Ascending aorta (tissue), 2 donors: ENCODE measurements at regions not wholly inside any gene's neighbourhood (a gene's known extent, or its start where the extent isn't known, plus 50 kb on each side); places are given as distances from the start of the nearest gene placed in this dataset.

Experiments used
- DNase-seq, 2 donors: peaks; one replicate each; pipeline ENCODE4 v3.0.0-alpha.2; 2019; ENCODE audit warnings: low spot score in 2 of 2
- H3K27ac ChIP-seq, 2 donors: fragments of 200-600 bp; sonication (generic); one replicate each; pipeline ENCODE4 v1.5.1; 2016 to 2017; ENCODE audit warnings: mild to moderate bottlenecking in 1 of 2
- H3K27me3 ChIP-seq: fragments of 200-600 bp; sonication (generic); one replicate; pipeline ENCODE4 v1.5.1; 2017
- H3K36me3 ChIP-seq, 2 donors: fragments of 200-600 bp; sonication (generic); one replicate each; pipeline ENCODE4 v1.5.1; 2016
- H3K4me1 ChIP-seq, 2 donors: fragments of 200-600 bp; sonication (generic); one replicate each; pipeline ENCODE4 v1.5.1; 2016 to 2017; ENCODE audit warnings: mild to moderate bottlenecking in 1 of 2
- H3K4me3 ChIP-seq, 2 donors: fragments of 200-600 bp; sonication (generic); one replicate each; pipeline ENCODE4 v1.5.1; 2016 to 2017; ENCODE audit warnings: mild to moderate bottlenecking in 1 of 2
- H3K9me3 ChIP-seq, 2 donors: fragments of 200-600 bp; sonication (generic); one replicate each; pipeline ENCODE4 v1.5.1; 2016
- intact Hi-C: fragments of 100-400 bp; cut with DNase I; formaldehyde crosslinking; loops from one replicate; pipeline ENCODE4 v1.15.1; 2023
- TF ChIP-seq, protein P1 (sequence below), 3 experiments: fragments of 200-600 bp in 2 of 3; fragments of 450-650 bp in 1 of 3; sonication (generic) in 2 of 3; IDR thresholded peaks; one replicate each; pipeline ENCODE4 v1.5.1; 2016 to 2019; ENCODE audit warnings: antibody characterized with exemption in 3 of 3, mild to moderate bottlenecking in 1 of 3, moderate library complexity in 1 of 3

DNA sequence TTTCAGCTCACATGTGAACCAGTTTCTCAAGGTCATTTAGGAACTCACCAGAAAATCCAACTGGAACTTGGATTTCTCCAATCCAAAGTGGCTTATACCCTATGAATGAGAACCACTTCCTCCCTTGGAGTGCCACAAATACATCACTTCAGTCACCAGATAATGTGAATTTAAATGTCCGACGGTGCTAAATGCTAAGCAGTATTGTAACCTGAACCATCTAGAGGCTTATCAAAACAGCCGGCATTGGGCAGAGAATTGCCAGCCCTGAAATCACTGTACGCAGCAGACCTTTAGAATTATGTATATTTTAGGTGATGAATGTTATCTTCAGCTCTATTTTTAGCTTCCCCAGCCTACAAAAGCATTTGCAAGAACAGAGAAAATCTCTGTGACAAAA is 76.8 kb upstream of the COX20 start:
- no peak for DNase-seq
- Histone ChIP-seq H3K27me3 (no peaks in the 10 kb centered on the region), H3K27ac (no peak overlapping the region), H3K4me3 (no peak overlapping the region), H3K36me3 (no peaks in the 10 kb centered on the region), H3K4me1 (no peaks in the 10 kb centered on the region), H3K9me3 (peaks cover 0 to 3% of the 10 kb centered on the region in 2 donors)
- TF ChIP-seq, protein P1, sequence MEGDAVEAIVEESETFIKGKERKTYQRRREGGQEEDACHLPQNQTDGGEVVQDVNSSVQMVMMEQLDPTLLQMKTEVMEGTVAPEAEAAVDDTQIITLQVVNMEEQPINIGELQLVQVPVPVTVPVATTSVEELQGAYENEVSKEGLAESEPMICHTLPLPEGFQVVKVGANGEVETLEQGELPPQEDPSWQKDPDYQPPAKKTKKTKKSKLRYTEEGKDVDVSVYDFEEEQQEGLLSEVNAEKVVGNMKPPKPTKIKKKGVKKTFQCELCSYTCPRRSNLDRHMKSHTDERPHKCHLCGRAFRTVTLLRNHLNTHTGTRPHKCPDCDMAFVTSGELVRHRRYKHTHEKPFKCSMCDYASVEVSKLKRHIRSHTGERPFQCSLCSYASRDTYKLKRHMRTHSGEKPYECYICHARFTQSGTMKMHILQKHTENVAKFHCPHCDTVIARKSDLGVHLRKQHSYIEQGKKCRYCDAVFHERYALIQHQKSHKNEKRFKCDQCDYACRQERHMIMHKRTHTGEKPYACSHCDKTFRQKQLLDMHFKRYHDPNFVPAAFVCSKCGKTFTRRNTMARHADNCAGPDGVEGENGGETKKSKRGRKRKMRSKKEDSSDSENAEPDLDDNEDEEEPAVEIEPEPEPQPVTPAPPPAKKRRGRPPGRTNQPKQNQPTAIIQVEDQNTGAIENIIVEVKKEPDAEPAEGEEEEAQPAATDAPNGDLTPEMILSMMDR (IDR thresholded peaks at IDR 0.05): no peak
- intact Hi-C loops: no loop called here

DNA sequence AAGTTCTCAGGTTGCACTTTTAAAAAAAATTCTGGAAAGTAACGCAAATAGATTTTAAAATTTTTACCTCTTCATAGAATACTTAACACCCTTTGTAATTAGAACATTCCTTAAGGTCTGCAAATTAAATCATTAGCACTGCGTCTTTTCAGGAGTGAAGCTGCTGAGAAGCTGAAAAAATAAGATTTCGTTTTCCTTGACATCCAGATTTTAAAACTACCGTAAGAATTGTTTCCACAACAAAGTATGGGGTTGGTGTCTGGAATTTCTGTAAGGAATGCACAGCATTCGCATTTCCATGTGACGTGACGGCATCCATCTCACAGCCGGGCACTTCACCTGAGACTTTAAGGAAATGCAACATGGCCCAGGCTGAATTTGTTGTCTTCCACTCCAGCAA is 76.3 kb upstream of the COX20 start:
- Histone ChIP-seq H3K9me3 (peaks cover 0 to 3% of the 10 kb centered on the region in 2 donors), H3K4me3 (no peak overlapping the region), H3K36me3 (no peaks in the 10 kb centered on the region), H3K4me1 (no peaks in the 10 kb centered on the region), H3K27ac (no peak overlapping the region), H3K27me3 (no peaks in the 10 kb centered on the region)
- intact Hi-C loops: no loop called here
- DNase-seq: no peak
- TF ChIP-seq, protein P1 (IDR thresholded peaks at IDR 0.05): no peak

DNA sequence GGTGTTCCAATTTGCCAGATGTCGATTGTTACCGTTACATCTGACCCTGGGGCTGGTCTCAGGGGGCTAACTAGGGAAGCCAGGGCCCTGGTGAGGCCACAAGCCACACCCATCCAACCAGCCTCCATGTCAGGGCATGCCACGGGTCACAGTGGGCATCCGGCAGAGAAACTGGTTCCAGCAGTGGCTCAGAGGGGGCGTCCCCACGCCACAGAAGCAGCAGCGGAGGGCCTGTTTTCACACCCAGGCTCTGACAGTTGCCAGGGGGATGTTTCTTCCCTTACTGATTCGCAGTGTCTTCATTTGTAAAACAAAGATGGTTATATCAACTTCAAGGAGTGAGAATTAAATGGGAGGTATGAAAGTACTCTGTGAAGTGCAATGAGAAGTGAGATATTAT is 75.0 kb upstream of the COX20 start:
- no peaks in the 10 kb centered on the region for H3K4me1 ChIP-seq
- H3K27me3 ChIP-seq: no peaks in the 10 kb centered on the region
- intact Hi-C loops: no loop called here
- H3K4me3 ChIP-seq: no peak overlapping the region
- TF ChIP-seq, protein P1 (IDR thresholded peaks at IDR 0.05): no peak
- H3K27ac ChIP-seq: no peak overlapping the region
- no peak for DNase-seq
- peaks cover 0 to 3% of the 10 kb centered on the region in 2 donors for H3K9me3 ChIP-seq
- H3K36me3 ChIP-seq: no peaks in the 10 kb centered on the region

DNA sequence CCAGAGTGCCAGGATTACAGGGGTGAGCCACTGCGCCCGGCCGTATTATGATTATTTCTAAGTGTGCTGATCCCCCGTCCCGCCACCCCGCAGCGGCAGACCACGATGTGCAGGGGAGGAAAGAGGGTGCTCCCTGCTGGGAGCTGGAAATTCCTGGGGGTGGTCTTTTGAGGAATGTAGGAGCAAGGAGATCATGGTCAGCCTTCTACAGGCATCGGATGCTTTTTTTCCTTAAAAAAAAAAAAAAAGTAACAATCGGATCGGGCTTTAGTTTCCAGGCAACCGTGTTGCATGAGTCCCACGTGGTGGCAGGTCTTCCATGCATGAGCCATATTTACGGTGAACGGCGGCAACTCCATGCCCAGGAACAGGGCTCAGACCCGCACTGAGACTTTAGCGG is 74.2 kb upstream of the COX20 start:
- Histone ChIP-seq H3K36me3 (no peaks in the 10 kb centered on the region), H3K9me3 (peaks cover 0 to 3% of the 10 kb centered on the region in 2 donors), H3K27me3 (no peaks in the 10 kb centered on the region), H3K27ac (no peak overlapping the region), H3K4me3 (no peak overlapping the region), H3K4me1 (no peaks in the 10 kb centered on the region)
- TF ChIP-seq, protein P1 (IDR thresholded peaks at IDR 0.05): no peak
- intact Hi-C loops: no loop called here
- DNase-seq: no peak

DNA sequence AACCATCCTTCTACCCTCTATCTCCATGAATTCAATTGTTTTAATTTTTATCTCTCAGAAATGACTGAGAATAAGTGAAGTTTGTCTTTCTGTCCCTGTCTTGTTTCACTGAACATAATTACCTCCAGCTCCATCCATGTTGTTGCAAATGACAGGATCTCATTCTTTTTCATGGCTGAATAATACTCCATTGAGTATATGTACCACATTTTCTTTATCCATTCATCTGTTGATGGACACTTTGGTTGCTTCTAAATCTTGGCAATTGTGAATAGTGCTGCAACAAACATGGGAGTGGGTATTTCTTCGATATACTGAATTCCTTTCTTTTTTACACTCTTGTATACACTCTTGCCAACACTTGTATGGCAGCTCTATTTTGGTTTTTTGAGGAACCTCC is 72.8 kb upstream of the COX20 start:
- DNase-seq: no peak
- H3K27ac ChIP-seq: no peak overlapping the region
- intact Hi-C loops: no loop called here
- H3K36me3 ChIP-seq: no peaks in the 10 kb centered on the region
- TF ChIP-seq, protein P1 (IDR thresholded peaks at IDR 0.05): no peak
- no peaks in the 10 kb centered on the region for H3K27me3 ChIP-seq
- no peaks in the 10 kb centered on the region for H3K4me1 ChIP-seq
- H3K9me3 ChIP-seq: peaks cover 0 to 3% of the 10 kb centered on the region in 2 donors
- H3K4me3 ChIP-seq: no peak overlapping the region

DNA sequence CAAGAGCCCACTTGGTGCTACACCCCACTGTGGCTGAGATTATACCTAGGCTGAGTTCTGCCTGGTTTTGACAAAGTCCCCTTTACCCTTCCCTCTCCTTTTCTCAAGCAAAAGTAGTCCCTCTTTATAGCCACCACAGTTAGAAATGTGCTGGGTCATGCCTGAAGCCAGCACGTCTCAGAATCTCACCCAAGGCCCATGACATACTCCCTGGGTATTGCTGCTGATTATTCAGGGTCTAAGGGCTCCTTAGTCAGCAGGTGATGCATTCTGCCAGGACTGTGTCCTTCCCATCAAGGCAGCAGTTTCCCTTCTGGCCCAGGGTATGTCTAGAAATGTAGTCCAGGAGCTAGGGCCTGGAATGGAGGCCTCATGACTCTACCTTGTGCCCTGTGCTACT is 67.3 kb upstream of the COX20 start:
- intact Hi-C loops: no loop called here
- Histone ChIP-seq H3K9me3 (no peaks in the 10 kb centered on the region), H3K36me3 (no peaks in the 10 kb centered on the region), H3K4me1 (no peaks in the 10 kb centered on the region), H3K27ac (no peak overlapping the region), H3K4me3 (no peak overlapping the region), H3K27me3 (no peaks in the 10 kb centered on the region)
- DNase-seq: peak in 1 of 2 donors; percentile 25
- TF ChIP-seq, protein P1 (IDR thresholded peaks at IDR 0.05): no peak
